Panc1 (cell line): ENCODE measurements at regions not wholly inside any gene's neighbourhood (a gene's known extent, or its start where the extent isn't known, plus 50 kb on each side); places are given as distances from the start of the nearest gene placed in this dataset.

Experiments
- ATAC-seq: fragments of 200-7000 bp; cut with Tn5 transposase; 2 replicates; pipeline ENCODE4 v1.9.1; 2020; ENCODE audit warnings: mild to moderate bottlenecking, moderate library complexity
- BruUV-seq: library from RNA; stranded (reverse); fragments of 400-500 nt; replicated peaks from 2 replicates; lab custom pipeline; 2021; lab: Mats Ljungman, UMichigan
- CTCF ChIA-PET: fragments of 300-600 bp; sonication (Branson Sonifier 250); formaldehyde crosslinking; loops from one replicate; lab custom pipeline; 2022; ENCODE audit warnings: antibody characterized with exemption; lab: Charles Lee
- POLR2A ChIA-PET: fragments of 300-600 bp; sonication (Branson Sonifier 250); formaldehyde crosslinking; loops from one replicate; lab custom pipeline; 2022; ENCODE audit warnings: antibody characterized with exemption; lab: Charles Lee
- DNase-seq: peaks from one replicate; pipeline ENCODE4 v3.0.0-alpha.2; 2010; ENCODE audit warnings: low read depth, low spot score
- H3K27ac ChIP-seq: 2 replicates; pipeline ENCODE4 v1.5.1; 2011; ENCODE audit warnings: mild to moderate bottlenecking, low read length, inconsistent platforms
- H3K27me3 ChIP-seq: fragments of 200-500 bp; sonication (Bioruptor generic); 2 replicates; pipeline ENCODE4 v1.6.0; 2014; ENCODE audit warnings: low read length, inconsistent platforms; ENCODE audit not compliant: control insufficient read depth, insufficient read depth
- H3K36me3 ChIP-seq: fragments of 200-500 bp; sonication (Bioruptor generic); 2 replicates; pipeline ENCODE4 v1.5.1; 2014; ENCODE audit warnings: inconsistent platforms, mild to moderate bottlenecking, low read length, moderate library complexity; ENCODE audit not compliant: control insufficient read depth, insufficient read depth
- H3K4me1 ChIP-seq: 2 replicates; pipeline ENCODE4 v1.5.1; 2011; ENCODE audit warnings: inconsistent platforms, mild to moderate bottlenecking, low read length, moderate library complexity; ENCODE audit not compliant: control insufficient read depth, insufficient read depth
- H3K4me3 ChIP-seq, 2 experiments: 2 replicates each; pipeline ENCODE4 v1.5.1; 2011 to 2012; ENCODE audit warnings: low read depth in 2 of 2, low read length in 2 of 2, mild to moderate bottlenecking in 2 of 2, inconsistent platforms in 1 of 2, moderate library complexity in 1 of 2
- H3K9me3 ChIP-seq: fragments of 200-500 bp; sonication (Bioruptor generic); 2 replicates; pipeline ENCODE4 v1.5.1; 2014; ENCODE audit warnings: low read depth, mild to moderate bottlenecking, inconsistent platforms, low read length, moderate library complexity; ENCODE audit not compliant: control insufficient read depth, insufficient read depth
- CTCF ChIP-seq: fragments of 450-650 bp; IDR thresholded peaks from 2 replicates; pipeline ENCODE4 v1.5.1; 2017; ENCODE audit warnings: mild to moderate bottlenecking
- POLR2AphosphoS5 ChIP-seq: IDR thresholded peaks from 2 replicates; pipeline ENCODE4 v1.6.1; 2012; ENCODE audit warnings: mild to moderate bottlenecking, low read depth, low read length, moderate library complexity
- REST ChIP-seq, 2 experiments: IDR thresholded peaks; 2 replicates each; pipeline ENCODE4 v1.6.1; 2011 to 2012; ENCODE audit warnings: low read depth in 2 of 2, control low read depth in 1 of 2, low read length in 1 of 2, mild to moderate bottlenecking in 1 of 2, moderate library complexity in 1 of 2; ENCODE audit not compliant: insufficient read depth in 1 of 2
- SIN3A ChIP-seq: IDR thresholded peaks from 2 replicates; pipeline ENCODE4 v1.6.1; 2012; ENCODE audit warnings: low read depth, mild to moderate bottlenecking, low read length, moderate library complexity, borderline replicate concordance; ENCODE audit not compliant: insufficient read depth
- TCF7L2 ChIP-seq: IDR thresholded peaks from 2 replicates; pipeline ENCODE4 v1.6.1; 2011; ENCODE audit warnings: mild to moderate bottlenecking, low read depth, low read length, inconsistent platforms
- in situ Hi-C: cut with HindIII; loops from 2 replicates; pipeline ENCODE4 v1.10.0; 2016; ENCODE audit warnings: low sequenced_read_pairs, low pct_unique_long_range_greater_than_20kb
- intact Hi-C: fragments of 100-400 bp; cut with micrococcal nuclease; formaldehyde crosslinking; loops from one replicate; pipeline ENCODE4 v1.10.0; 2022; ENCODE audit not compliant: unreplicated experiment

- no peak for TF ChIP-seq SIN3A
- no peaks in the 10 kb centered on the region for H3K36me3 ChIP-seq
- H3K4me1 ChIP-seq = no peaks in the 10 kb centered on the region
- H3K27ac ChIP-seq = no peak overlapping the region
- intact Hi-C loops = no loop called here
- ChIA-PET CTCF (no interaction called here), POLR2A (no interaction called here)
- ATAC-seq (no peak), DNase-seq (no peak)
- no peaks in the 10 kb centered on the region for H3K9me3 ChIP-seq
- in situ Hi-C loops = no loop called here
- BruUV-seq = no TSS peak
- H3K4me3 ChIP-seq = no peak overlapping the region
- no peaks in the 10 kb centered on the region for H3K27me3 ChIP-seq
These were observed 461.8 kb downstream of the SUCLA2 start for GRCh38 chr13:47539317-47539716.

DNA sequence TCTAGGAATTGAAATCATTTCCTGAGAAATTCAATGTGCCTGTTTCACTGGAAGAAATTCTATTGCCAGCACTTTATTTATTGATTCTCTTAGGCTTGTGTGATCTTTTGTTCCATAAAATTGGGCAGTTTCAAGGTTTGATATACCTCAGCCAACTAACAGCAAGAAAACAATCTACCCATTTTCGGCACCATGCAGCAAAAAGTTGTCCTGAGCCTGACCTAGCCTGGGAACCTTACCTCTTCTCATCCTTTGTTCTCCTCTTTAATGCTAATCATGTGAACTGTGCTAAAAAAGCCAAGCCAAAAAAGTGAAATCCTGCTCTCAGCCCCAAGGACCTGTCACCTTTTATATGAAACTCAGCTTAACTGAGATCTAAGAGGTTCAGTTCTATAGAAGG is 477.3 kb downstream of the SUCLA2 start:
- CTCF ChIA-PET = no interaction called here

More for the DNA sequence above, 477.3 kb downstream of the SUCLA2 start:
- DNase-seq (no peak), ATAC-seq (no peak)
- no TSS peak for BruUV-seq
- in situ Hi-C loops = no loop called here
- Histone ChIP-seq H3K4me3 (no peak overlapping the region), H3K36me3 (no peaks in the 10 kb centered on the region), H3K27ac (no peak overlapping the region), H3K9me3 (no peaks in the 10 kb centered on the region), H3K27me3 (no peaks in the 10 kb centered on the region), H3K4me1 (no peaks in the 10 kb centered on the region)
- intact Hi-C loops = no loop called here
- POLR2A ChIA-PET = no interaction called here
- TF ChIP-seq CTCF (no peak), SIN3A (no peak), REST (IDR thresholded peaks at IDR 0.05; ENCODE audit: insufficient read depth in 1 of 2, low read depth in 2 of 2, low read length in 1 of 2) (no peak), POLR2AphosphoS5 (no peak), TCF7L2 (no peak)
